HL-60 (cell line): ENCODE measurements at regions not wholly inside any gene's neighbourhood (a gene's known extent, or its start where the extent isn't known, plus 50 kb on each side); places are given as distances from the start of the nearest gene placed in this dataset.

Experiments
- CTCF ChIP-seq: IDR thresholded peaks from one replicate; pipeline ENCODE4 v1.5.1; 2011; ENCODE audit warnings: low read length, control low read depth, inconsistent platforms; ENCODE audit not compliant: insufficient read depth
- GABPA ChIP-seq: IDR thresholded peaks from 2 replicates; pipeline ENCODE4 v1.6.1; 2012; ENCODE audit warnings: low read depth
- POLR2AphosphoS5 ChIP-seq: IDR thresholded peaks from 2 replicates; pipeline ENCODE4 v1.6.1; 2012; ENCODE audit warnings: low read depth
- REST ChIP-seq: IDR thresholded peaks from 2 replicates; pipeline ENCODE4 v1.6.1; 2012; ENCODE audit warnings: low read depth; ENCODE audit not compliant: insufficient replicate concordance
- SPI1 ChIP-seq: IDR thresholded peaks from 2 replicates; pipeline ENCODE4 v1.6.1; 2012; ENCODE audit warnings: low read depth, mild to moderate bottlenecking, borderline replicate concordance

DNA sequence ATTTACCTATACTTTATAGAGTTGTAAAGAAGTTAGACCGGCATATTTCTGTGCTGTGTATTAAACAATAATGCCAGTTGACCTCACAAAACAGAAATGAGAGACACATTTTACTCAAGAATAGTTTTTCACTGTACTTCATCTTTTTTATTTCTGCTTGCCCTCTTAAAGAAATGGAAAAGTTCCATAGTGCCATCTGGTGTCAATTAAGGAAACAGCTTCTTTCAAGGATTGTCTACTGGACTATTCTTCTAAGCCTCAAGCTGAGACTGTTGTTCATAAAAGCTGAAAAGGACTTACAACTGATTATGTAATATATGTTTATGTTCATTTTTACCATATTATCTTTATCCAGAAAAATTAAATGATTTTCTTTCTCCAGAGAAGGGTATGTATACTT lies 1523.7 kb downstream of the ARAP2 start:
- TF ChIP-seq CTCF (peak; percentile 30), SPI1 (no peak), REST (no peak), POLR2AphosphoS5 (no peak), GABPA (no peak)
